ENCODE measurements at regions not wholly inside any gene's neighbourhood (a gene's known extent, or its start where the extent isn't known, plus 50 kb on each side); places are given as distances from the start of the nearest gene placed in this dataset.
"Not testable (repeated sequence)": the region's sequence is repeated elsewhere in the genome, so short reads cannot be mapped to it uniquely, and the experiment has no call there.

DNA sequence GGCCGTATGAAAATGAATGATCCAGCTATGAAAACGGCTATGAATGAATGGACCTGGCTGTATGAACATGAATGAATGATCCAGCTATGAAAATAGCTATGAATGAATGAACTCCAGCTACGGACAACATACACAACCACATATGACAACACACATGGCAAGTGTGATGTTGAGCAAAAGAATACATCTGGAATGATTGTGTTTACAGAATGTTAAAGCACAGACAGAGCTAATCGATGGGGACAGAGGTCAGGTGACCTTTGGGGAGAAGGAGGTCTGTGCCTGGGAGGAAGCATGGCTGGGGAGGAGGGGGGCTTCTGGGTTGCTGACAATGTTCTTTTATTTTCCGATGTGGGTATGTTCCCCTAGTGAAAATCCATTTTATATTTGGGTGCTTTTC is 174.0 kb upstream of the WSCD1 start:
- H3K9me3 ChIP-seq (ENCODE audit: control insufficient read depth in 2 of 2, insufficient read depth in 1 of 2, low read depth in 1 of 2, low read length in 1 of 2), result no peaks in the 10 kb centered on the region
- H3K27me3 ChIP-seq (ENCODE audit: control insufficient read depth in 3 of 3, insufficient read depth in 3 of 3, low read length in 3 of 3), result peaks cover 0 to 3% (median 0%) of the 10 kb centered on the region in 3 donors
- no peak overlapping the region for H3K27ac ChIP-seq (ENCODE audit: low read depth in 1 of 3, low read length in 2 of 3)
- 60 to 65% (median 63%) methylated on average over 5 of the region's 5 CpGs for WGBS, 3 donors
- no peaks in the 10 kb centered on the region for H3K36me3 ChIP-seq (ENCODE audit: control insufficient read depth in 3 of 3, insufficient read depth in 2 of 3, low read depth in 1 of 3, low read length in 3 of 3)
- FAIRE-seq, result no peak
- no peaks in the 10 kb centered on the region for H3K4me1 ChIP-seq (ENCODE audit: control insufficient read depth in 3 of 3, insufficient read depth in 2 of 3, low read depth in 1 of 3, low read length in 2 of 3)
- DNase-seq, result no peak
- no peak overlapping the region for H3K4me3 ChIP-seq (ENCODE audit: low read depth in 1 of 3, low read length in 3 of 3)

DNA sequence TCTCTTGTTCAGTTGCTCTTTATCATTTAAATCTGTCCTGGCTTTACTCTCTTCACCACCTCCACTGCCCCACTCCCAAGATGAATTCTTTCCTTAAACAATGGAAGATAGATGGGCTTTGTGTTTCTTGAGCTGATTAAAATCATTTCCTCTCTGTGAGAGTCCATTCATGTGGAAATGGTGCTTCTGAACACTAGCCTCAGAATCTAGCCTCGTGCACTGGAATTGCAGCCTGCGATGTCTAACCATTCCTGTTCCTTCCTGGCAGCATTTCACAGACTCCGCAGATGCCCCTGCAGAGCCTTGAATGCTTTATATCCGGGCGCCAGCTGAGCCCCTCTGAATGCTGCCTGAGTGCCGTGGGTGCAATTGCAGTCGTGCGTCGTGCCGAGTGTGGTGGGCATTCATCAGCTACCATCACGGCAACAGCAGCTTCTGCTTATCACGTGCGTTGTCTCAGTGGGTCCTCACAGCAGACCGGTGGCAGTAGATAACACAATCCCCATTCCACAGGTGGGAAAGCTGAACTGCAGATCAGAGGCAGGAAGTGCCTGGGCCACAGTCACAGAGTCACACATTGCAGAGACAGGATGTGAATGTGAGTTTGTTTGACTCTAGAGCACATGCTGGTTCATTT is 172.8 kb upstream of the WSCD1 start:
- DNase-seq (no peak), FAIRE-seq (no peak)
- no peaks in the 10 kb centered on the region for H3K4me1 ChIP-seq (ENCODE audit: control insufficient read depth in 3 of 3, insufficient read depth in 2 of 3, low read depth in 1 of 3, low read length in 2 of 3)
- no peak overlapping the region for H3K27ac ChIP-seq (ENCODE audit: low read depth in 1 of 3, low read length in 2 of 3)
- no peaks in the 10 kb centered on the region for H3K9me3 ChIP-seq (ENCODE audit: control insufficient read depth in 2 of 2, insufficient read depth in 1 of 2, low read depth in 1 of 2, low read length in 1 of 2)
- H3K4me3 ChIP-seq (ENCODE audit: low read depth in 1 of 3, low read length in 3 of 3), result no peak overlapping the region
- peaks cover 0 to 3% (median 0%) of the 10 kb centered on the region in 3 donors for H3K27me3 ChIP-seq (ENCODE audit: control insufficient read depth in 3 of 3, insufficient read depth in 3 of 3, low read length in 3 of 3)
- 8 to 29% (median 28%) methylated on average over 14 of the region's 14 CpGs for WGBS, 3 donors
- H3K36me3 ChIP-seq (ENCODE audit: control insufficient read depth in 3 of 3, insufficient read depth in 2 of 3, low read depth in 1 of 3, low read length in 3 of 3), result no peaks in the 10 kb centered on the region

DNA sequence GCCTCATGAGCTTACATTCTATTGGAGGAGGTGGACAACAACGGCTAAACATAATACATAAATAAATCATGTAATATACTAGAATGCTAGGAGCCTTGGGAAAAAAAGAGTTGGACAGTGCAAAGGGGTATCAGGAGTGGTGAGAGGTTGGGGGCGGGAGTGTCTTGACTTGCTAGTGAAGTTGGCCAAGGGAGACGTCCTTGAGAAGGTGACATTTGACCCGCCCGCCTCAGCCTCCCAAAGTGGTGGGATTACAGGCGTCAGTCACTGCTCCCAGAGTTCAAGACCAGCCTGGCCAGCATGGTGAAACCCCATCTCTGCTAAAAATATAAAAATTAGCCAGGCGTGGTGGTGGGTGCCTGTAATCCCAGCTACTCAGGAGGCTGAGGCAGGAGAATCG is 172.2 kb upstream of the WSCD1 start:
- 78 to 81% (median 80%) methylated on average over 7 to 8 of the region's 8 CpGs for WGBS, 3 donors
- H3K27ac ChIP-seq (ENCODE audit: low read depth in 1 of 3, low read length in 2 of 3); H3K4me1 ChIP-seq (ENCODE audit: control insufficient read depth in 3 of 3, insufficient read depth in 2 of 3, low read depth in 1 of 3, low read length in 2 of 3): not testable (repeated sequence)

GRCh38 chr17:5898406-5898805 is 171.8 kb upstream of the WSCD1 start:
- 82 to 89% (median 87%) methylated on average over 8 of the region's 8 CpGs for WGBS, 3 donors
- peaks cover 0 to 3% (median 0%) of the 10 kb centered on the region in 3 donors for H3K27me3 ChIP-seq (ENCODE audit: control insufficient read depth in 3 of 3, insufficient read depth in 3 of 3, low read length in 3 of 3)
- H3K27ac ChIP-seq (ENCODE audit: low read depth in 1 of 3, low read length in 2 of 3), result no peak overlapping the region
- no peak overlapping the region for H3K4me3 ChIP-seq (ENCODE audit: low read depth in 1 of 3, low read length in 3 of 3)
- no peaks in the 10 kb centered on the region for H3K36me3 ChIP-seq (ENCODE audit: control insufficient read depth in 3 of 3, insufficient read depth in 2 of 3, low read depth in 1 of 3, low read length in 3 of 3)
- H3K9me3 ChIP-seq (ENCODE audit: control insufficient read depth in 2 of 2, insufficient read depth in 1 of 2, low read depth in 1 of 2, low read length in 1 of 2), result peaks cover 0 to 2% of the 10 kb centered on the region in 2 donors
- H3K4me1 ChIP-seq (ENCODE audit: control insufficient read depth in 3 of 3, insufficient read depth in 2 of 3, low read depth in 1 of 3, low read length in 2 of 3), result no peaks in the 10 kb centered on the region
- DNase-seq, result no peak
- no peak for FAIRE-seq

More for the DNA sequence above, 172.2 kb upstream of the WSCD1 start:
- not testable (repeated sequence) for H3K4me3 ChIP-seq (ENCODE audit: low read depth in 1 of 3, low read length in 3 of 3); H3K27me3 ChIP-seq (ENCODE audit: control insufficient read depth in 3 of 3, insufficient read depth in 3 of 3, low read length in 3 of 3); FAIRE-seq; H3K9me3 ChIP-seq (ENCODE audit: control insufficient read depth in 2 of 2, insufficient read depth in 1 of 2, low read depth in 1 of 2, low read length in 1 of 2); H3K36me3 ChIP-seq (ENCODE audit: control insufficient read depth in 3 of 3, insufficient read depth in 2 of 3, low read depth in 1 of 3, low read length in 3 of 3); DNase-seq

GRCh38 chr17:5899496-5900195 is 170.5 kb upstream of the WSCD1 start:
- Histone ChIP-seq H3K27ac (ENCODE audit: low read depth in 1 of 3, low read length in 2 of 3) (no peak overlapping the region), H3K9me3 (ENCODE audit: control insufficient read depth in 2 of 2, insufficient read depth in 1 of 2, low read depth in 1 of 2, low read length in 1 of 2) (peaks cover 0 to 2% of the 10 kb centered on the region in 2 donors)
- FAIRE-seq, result no peak

DNA sequence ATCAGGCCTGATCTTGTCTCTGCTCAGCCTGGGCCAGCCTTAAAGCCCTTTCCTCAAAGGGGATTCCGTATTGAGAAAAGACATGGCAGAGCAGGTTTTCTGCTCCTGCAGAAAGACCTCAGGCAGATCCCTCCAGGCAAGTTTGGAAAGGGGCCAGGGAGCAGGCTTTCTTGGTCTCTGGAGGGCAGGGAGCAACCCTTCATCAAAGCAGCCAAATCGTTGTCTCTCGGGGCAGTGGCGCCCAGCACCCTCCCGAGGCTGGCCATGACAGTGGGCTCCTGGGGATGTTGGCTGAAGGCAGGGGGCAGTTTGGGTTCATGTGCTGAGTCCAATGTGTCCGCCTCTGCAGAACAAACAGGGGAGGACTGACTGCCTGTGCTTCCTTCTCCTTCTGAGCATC is 168.4 kb upstream of the WSCD1 start:
- 63 to 75% (median 74%) methylated on average over 6 of the region's 6 CpGs for WGBS, 3 donors
- H3K9me3 ChIP-seq (ENCODE audit: control insufficient read depth in 2 of 2, insufficient read depth in 1 of 2, low read depth in 1 of 2, low read length in 1 of 2), result peaks cover 0 to 2% of the 10 kb centered on the region in 2 donors
- FAIRE-seq, result no peak
- no peaks in the 10 kb centered on the region for H3K36me3 ChIP-seq (ENCODE audit: control insufficient read depth in 3 of 3, insufficient read depth in 2 of 3, low read depth in 1 of 3, low read length in 3 of 3)
- no peaks in the 10 kb centered on the region for H3K4me1 ChIP-seq (ENCODE audit: control insufficient read depth in 3 of 3, insufficient read depth in 2 of 3, low read depth in 1 of 3, low read length in 2 of 3)
- DNase-seq, result no peak
- H3K4me3 ChIP-seq (ENCODE audit: low read depth in 1 of 3, low read length in 3 of 3), result no peak overlapping the region
- H3K27me3 ChIP-seq (ENCODE audit: control insufficient read depth in 3 of 3, insufficient read depth in 3 of 3, low read length in 3 of 3), result no peaks in the 10 kb centered on the region
- H3K27ac ChIP-seq (ENCODE audit: low read depth in 1 of 3, low read length in 2 of 3), result no peak overlapping the region

More at GRCh38 chr17:5899496-5900195, 170.5 kb upstream of the WSCD1 start:
- Histone ChIP-seq H3K27me3 (ENCODE audit: control insufficient read depth in 3 of 3, insufficient read depth in 3 of 3, low read length in 3 of 3) (peaks cover 0 to 3% (median 0%) of the 10 kb centered on the region in 3 donors), H3K4me3 (ENCODE audit: low read depth in 1 of 3, low read length in 3 of 3) (no peak overlapping the region), H3K4me1 (ENCODE audit: control insufficient read depth in 3 of 3, insufficient read depth in 2 of 3, low read depth in 1 of 3, low read length in 2 of 3) (no peaks in the 10 kb centered on the region), H3K36me3 (ENCODE audit: control insufficient read depth in 3 of 3, insufficient read depth in 2 of 3, low read depth in 1 of 3, low read length in 3 of 3) (no peaks in the 10 kb centered on the region)
- WGBS, 3 donors, result 79 to 84% (median 82%) methylated on average over 12 of the region's 12 CpGs
- DNase-seq, result no peak

DNA sequence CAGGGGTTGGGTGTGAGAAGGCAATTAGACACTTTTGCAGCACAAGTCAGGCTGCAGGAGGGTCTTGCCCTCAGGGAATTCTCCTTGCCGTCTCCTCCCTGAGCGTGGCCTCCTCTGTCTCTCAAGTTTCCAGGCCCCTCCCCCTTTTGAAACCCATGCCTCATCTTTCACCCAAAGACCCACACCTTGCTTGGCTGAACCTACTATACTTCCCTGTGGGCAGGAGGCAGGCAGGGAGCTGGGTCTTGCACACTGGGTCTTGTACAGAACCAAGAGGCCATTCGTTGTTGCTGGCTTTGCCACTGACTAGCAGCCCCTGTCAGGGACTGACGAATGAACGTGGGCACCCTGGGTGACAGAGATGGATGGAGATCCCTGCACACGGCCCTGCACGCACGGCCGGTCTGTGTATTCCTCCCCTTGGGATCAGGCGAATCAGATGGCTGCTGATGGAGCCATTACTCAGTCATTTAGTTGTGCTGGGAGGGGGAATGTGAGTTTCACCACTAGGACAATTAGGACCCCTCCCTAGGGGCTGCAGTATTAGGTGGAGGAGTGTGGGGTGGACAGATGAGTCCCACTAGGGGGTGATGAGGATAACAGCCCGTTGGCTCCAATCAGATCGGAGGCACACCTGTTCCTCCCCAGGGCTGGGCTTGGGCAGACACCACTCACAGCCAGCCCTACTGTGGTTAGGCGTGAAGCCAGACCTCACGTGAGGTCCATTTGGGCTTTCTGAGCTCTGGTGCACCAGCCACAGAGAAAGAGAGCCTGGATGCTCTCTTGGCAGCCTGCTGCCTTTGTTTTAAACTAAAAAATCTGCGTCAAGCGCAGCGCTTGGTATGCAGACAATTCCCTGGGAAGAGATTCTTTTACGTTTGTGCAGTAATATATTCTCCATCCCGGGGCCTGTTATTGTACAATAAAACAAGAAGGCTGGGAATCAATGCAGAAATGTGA is 167.7 kb upstream of the WSCD1 start:
- Histone ChIP-seq H3K27me3 (ENCODE audit: control insufficient read depth in 3 of 3, insufficient read depth in 3 of 3, low read length in 3 of 3) (no peaks in the 10 kb centered on the region), H3K9me3 (ENCODE audit: control insufficient read depth in 2 of 2, insufficient read depth in 1 of 2, low read depth in 1 of 2, low read length in 1 of 2) (peaks cover 0 to 2% of the 10 kb centered on the region in 2 donors), H3K4me3 (ENCODE audit: low read depth in 1 of 3, low read length in 3 of 3) (no peak overlapping the region), H3K36me3 (ENCODE audit: control insufficient read depth in 3 of 3, insufficient read depth in 2 of 3, low read depth in 1 of 3, low read length in 3 of 3) (no peaks in the 10 kb centered on the region), H3K4me1 (ENCODE audit: control insufficient read depth in 3 of 3, insufficient read depth in 2 of 3, low read depth in 1 of 3, low read length in 2 of 3) (no peaks in the 10 kb centered on the region), H3K27ac (ENCODE audit: low read depth in 1 of 3, low read length in 2 of 3) (no peak overlapping the region)
- DNase-seq, result no peak
- 63 to 71% (median 69%) methylated on average over 19 of the region's 19 CpGs for WGBS, 3 donors
- FAIRE-seq, result no peak

DNA sequence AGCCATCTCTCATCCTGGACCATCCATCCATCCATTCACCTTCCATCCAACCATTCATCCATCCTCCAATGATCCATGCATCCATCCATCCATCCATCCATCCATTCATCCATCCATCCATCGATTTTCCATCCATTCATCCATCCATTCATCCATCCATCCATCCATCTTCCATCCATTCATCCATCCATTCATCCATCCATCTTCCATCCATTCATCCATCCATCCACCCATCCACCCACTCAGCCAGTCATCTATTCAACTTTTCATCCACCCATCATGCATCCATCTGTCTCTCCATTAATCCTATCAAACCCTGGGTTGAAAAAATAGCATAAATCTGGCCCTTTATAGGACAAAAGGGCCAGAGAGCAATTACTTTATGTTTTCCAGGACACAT is 158.3 kb upstream of the WSCD1 start:
- Histone ChIP-seq H3K27ac (ENCODE audit: low read depth in 1 of 3, low read length in 2 of 3) (no peak overlapping the region), H3K9me3 (ENCODE audit: control insufficient read depth in 2 of 2, insufficient read depth in 1 of 2, low read depth in 1 of 2, low read length in 1 of 2) (no peaks in the 10 kb centered on the region), H3K27me3 (ENCODE audit: control insufficient read depth in 3 of 3, insufficient read depth in 3 of 3, low read length in 3 of 3) (no peaks in the 10 kb centered on the region), H3K4me3 (ENCODE audit: low read depth in 1 of 3, low read length in 3 of 3) (no peak overlapping the region), H3K4me1 (ENCODE audit: control insufficient read depth in 3 of 3, insufficient read depth in 2 of 3, low read depth in 1 of 3, low read length in 2 of 3) (no peaks in the 10 kb centered on the region), H3K36me3 (ENCODE audit: control insufficient read depth in 3 of 3, insufficient read depth in 2 of 3, low read depth in 1 of 3, low read length in 3 of 3) (no peaks in the 10 kb centered on the region)
- 38 to 50% (median 50%) methylated on average over 1 of the region's 1 CpG for WGBS, 3 donors
- no peak for FAIRE-seq
- DNase-seq, result no peak

Data from small intestine (tissue), 7 donors.